ENCODE measurements at regions not wholly inside any gene's neighbourhood (a gene's known extent, or its start where the extent isn't known, plus 50 kb on each side); places are given as distances from the start of the nearest gene placed in this dataset.

DNA sequence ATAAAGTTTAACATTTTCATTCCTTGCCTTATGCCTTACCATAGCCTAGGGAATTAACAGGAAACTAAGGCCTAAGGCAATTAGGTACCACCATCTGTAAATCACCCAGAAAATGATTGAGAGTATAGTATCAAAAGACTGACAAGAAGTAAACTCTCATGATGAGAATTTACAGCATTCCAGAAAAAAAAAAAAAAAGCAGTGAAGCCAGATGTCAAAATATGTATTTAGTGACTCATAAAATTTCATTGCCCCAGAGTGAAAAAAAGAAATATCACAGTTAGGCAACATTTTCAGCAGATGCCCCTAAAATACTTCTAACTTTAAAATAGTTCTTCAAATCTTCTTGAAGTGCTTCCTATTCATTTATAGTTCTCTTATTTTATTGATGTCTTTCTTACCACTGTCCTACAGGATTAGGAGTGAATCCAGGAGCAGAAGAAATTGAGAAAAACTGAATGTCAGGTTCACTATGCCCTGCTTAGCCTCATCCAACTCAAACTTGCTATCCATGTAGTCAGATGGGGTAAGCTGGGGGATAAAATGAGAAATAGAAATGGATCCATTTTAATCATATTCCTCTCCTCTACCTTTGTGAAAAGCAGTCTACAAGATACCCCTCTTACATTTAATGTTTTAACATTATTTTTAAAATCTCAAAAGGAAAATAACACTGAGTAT is 57.3 kb upstream of the TANK start:
- DNase-seq (ENCODE audit: low spot score) (no peak), ATAC-seq (ENCODE audit: low FRiP score) (peak; percentile 57)
- TF ChIP-seq, protein P1, sequence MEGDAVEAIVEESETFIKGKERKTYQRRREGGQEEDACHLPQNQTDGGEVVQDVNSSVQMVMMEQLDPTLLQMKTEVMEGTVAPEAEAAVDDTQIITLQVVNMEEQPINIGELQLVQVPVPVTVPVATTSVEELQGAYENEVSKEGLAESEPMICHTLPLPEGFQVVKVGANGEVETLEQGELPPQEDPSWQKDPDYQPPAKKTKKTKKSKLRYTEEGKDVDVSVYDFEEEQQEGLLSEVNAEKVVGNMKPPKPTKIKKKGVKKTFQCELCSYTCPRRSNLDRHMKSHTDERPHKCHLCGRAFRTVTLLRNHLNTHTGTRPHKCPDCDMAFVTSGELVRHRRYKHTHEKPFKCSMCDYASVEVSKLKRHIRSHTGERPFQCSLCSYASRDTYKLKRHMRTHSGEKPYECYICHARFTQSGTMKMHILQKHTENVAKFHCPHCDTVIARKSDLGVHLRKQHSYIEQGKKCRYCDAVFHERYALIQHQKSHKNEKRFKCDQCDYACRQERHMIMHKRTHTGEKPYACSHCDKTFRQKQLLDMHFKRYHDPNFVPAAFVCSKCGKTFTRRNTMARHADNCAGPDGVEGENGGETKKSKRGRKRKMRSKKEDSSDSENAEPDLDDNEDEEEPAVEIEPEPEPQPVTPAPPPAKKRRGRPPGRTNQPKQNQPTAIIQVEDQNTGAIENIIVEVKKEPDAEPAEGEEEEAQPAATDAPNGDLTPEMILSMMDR (IDR thresholded peaks at IDR 0.05) = no peak

DNA sequence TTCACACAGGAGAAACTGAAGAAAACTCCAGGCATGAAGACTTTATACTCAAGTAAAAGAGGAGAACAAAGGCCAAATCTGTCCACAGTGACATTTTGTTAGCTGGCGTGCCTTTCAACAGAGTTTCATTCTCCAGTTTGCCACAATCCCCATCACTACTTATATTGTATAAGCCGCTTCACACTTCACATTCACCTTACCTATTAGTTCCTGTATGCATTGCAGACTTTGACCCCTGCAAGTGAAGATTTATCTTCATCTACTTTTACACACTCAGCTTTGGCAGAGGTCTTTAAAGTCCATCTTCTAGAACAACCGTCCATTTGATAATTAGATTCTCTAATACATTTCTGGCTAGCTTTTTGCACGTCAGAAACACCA is 56.8 kb upstream of the TANK start:
- ATAC-seq (ENCODE audit: low FRiP score) (no peak), DNase-seq (ENCODE audit: low spot score) (no peak)
- TF ChIP-seq, protein P1 (IDR thresholded peaks at IDR 0.05) = no peak

DNA sequence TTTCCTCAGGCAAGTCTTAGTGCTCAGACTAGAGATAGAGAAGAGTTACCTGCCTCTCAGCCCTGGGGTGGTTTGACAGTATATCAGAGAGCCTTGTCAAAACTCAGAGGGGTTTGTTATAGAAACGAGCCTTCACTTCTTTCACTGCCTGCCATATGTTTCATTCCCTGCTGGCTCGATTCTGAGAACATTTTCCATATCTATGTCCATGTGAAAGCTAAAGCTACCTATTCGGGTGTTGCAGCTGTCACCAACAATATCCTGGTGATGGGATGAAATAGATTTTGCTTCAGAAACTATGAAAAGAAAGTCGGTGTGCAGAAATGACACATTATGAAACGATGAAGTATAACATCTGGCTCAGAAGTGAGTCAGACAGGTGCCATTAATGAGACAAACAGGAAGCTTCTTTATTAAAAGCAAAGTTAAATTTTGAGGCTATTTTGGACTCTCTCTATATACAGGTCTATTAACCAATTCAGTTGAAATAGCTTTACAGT is 56.1 kb upstream of the TANK start:
- DNase-seq (ENCODE audit: low spot score) (no peak), ATAC-seq (ENCODE audit: low FRiP score) (no peak)
- TF ChIP-seq, protein P1 (IDR thresholded peaks at IDR 0.05) = no peak

DNA sequence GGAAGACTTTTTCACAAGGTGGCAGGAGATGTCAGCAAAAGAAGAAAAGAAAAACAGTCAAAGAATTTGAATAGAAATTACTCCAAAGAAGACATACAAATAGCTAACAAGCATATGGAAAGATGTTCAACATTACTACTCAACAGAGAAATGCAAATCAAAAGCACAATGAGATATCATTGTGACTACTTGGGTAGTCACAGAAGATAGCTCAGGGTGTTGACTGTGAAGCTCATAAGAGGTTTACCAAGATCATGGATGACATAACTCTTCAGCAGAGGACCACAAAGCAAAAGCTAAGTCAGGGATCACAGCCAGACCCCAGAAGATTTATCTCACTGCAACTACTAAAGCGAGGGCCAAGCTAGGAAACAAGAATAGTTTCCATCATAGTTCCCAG is 53.0 kb upstream of the TANK start:
- DNase-seq (ENCODE audit: low spot score) = no peak
- TF ChIP-seq, protein P1 (IDR thresholded peaks at IDR 0.05) = no peak
- ATAC-seq (ENCODE audit: low FRiP score) = no peak

Measured in omental fat pad (tissue), 3 donors.